GM21619 (cell line): ENCODE measurements at regions not wholly inside any gene's neighbourhood (a gene's known extent, or its start where the extent isn't known, plus 50 kb on each side); places are given as distances from the start of the nearest gene placed in this dataset.

ENCODE experiments used
- ATAC-seq: cut with Tn5 transposase; IDR thresholded peaks from one replicate; pipeline ENCODE4 v1.9.1; 2021; ENCODE audit not compliant: unreplicated experiment

DNA sequence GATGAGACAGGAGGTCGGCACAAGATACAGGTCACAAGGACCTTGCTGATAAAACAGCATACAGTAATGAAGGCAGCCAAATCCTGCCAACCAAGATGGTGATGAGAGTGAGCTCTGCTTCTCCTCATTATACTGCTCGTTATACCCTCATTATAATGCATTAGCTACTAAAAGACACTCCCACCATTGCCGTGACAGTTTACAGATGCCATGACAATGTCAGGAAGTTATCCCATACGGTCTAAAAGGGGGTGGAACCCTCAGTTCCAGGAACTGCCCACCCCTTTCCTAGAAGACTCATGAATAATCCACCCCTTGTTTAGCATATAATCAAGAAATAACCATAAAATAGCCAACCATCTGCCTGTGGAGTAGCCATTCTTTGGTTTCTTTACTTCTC, 224.2 kb downstream of the RBM43 start:
- ATAC-seq = no peak

- no peak for ATAC-seq
Observed at GRCh38 chr2:151033271-151034248, 228.1 kb downstream of the RBM43 start.

DNA sequence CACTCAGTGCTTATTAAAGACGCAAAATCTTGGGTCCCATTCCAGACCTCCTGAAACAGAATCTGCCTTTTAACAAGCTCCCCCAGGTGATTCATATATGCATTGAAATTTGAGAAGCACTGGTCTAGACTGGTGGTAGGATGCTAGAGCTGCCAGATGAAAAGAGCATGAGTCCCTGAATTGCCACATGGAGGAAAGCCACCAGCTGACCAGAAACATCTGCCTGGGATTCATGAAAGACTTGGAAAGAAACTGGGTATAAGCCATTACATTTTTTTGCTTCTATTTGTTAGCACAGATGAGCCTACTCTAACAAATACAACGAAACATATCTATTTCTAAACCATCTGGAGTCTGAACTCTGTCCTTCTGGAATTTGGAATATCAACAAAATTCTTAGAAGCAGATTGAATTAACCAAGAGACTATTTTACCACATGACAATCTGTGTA, 228.9 kb downstream of the RBM43 start:
- no peak for ATAC-seq

DNA sequence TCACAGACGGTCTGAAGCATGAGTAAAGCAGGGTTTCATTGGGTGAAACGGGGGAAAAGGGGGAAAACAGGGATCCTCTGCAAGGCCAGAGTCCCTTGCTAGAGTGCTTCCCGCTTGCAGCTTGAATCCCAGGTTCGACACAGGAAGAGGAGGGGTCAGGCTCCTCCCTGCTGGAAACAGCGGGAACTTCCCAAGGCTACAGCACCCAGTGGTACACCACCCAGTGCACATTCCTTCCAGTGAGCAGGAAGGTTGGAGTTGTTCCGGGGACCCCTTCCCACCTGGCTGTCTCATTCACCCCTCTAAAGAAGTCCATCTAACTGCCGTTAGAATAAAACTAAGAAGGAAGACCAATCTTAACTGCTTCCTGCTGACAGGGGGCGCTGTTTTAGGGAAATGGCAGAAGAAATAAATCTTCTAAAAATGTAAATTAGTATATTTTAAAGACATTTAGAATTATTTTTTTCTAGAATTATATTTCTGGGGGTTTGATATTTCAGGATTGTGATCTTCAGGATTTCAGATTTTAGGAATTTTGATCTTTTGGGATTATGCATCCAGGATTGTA, 230.9 kb downstream of the RBM43 start:
- no peak for ATAC-seq

DNA sequence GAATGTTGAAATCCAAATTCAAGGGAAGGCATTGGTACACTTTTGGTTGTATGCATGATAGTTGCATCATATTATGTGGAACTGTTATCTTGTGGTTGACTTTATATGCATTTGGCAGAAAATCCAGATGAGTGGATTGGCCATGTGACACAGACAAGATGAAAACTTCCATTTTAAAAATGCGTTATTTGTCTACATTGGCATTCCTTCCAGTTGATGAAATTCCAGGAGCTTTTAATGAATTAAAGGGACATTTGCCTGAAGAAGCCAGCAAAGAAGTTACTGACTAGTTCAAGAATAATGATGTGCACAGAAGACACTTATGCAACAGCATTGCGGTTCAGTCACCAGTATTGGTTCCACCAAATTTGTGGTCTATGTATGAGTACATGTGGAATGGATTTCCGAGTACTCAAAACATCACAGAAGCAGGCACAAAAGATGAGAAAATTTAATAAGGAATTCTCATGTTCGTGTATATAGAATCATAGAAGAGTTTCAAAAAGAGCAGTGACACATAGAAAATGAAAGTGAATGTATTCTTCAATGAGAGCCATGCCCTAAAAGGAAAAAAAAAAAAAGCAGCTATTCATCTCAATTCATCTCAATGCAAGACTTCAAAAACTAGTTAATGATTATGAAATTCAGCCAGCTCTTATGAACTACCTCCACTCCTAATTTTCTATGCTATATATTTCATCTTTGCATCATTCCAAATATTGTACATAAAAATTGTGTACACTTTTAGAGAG, 232.1 kb downstream of the RBM43 start:
- no peak for ATAC-seq

DNA sequence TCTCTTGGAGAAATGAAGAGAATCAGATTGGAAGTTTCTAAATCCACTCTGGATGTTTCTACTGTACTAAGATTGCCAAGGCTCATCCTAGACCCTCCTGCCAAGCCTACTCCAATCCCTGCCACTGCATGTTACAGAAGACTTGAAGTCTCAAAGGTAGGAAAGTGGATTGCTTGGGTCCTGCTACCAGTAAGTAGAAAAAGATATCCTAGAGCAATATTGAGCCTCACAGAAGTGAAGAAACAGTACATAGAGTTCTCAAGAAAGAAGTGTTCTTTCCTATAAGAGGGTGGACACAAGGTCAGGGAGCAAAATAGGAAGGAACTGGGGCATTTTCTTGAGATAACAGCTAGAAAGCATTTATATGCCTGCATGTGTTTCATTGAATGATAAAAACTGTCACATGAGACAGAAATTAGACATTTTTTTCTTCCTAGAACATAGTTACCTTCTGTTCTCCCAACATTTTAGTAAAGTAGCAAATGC, 232.9 kb downstream of the RBM43 start:
- ATAC-seq = no peak

DNA sequence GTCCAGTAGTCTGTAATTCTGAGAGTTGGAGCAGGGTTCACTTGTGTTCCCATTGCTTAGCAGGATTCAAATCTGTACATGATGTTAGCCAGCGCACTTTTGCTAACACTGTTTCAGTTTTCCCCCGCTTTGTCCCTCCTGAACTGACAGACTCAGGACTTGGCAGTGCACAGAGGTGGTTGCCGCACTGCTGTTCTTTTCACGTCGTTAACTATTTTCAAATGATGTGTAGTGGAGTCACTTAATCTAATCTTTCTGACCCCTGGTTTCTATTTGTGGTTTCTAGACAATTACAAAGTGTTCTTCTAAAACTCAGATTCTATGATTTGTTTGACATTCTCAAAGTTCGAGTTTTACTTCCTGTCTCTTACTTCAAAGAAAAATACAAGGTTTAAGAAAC, 234.5 kb downstream of the RBM43 start:
- no peak for ATAC-seq

DNA sequence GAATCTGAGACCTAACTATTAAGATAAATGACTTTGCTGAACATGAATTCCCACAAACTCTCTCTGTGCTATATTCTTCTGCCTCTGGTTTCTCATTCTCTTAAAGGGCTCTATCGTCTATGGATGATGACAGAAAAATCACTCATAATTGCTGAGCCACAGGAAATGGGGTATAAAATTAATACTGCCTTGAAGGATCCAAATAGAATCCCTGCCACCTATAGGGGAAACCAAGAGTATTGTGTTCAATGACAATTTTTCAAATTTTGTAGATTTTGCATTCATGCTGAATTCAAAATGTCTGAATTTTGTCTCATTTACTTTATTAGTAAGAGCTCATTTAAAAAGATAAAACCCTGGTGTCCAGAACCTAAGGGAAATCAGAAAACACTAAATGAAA, 235.8 kb downstream of the RBM43 start:
- no peak for ATAC-seq

- ATAC-seq = no peak
Observed at GRCh38 chr2:151024696-151025251, 236.9 kb downstream of the RBM43 start.

GRCh38 chr2:151021747-151022452, 239.8 kb downstream of the RBM43 start:
- no peak for ATAC-seq

- peak; percentile 79 for ATAC-seq
Observed at GRCh38 chr2:151020411-151020810, 241.3 kb downstream of the RBM43 start.

DNA sequence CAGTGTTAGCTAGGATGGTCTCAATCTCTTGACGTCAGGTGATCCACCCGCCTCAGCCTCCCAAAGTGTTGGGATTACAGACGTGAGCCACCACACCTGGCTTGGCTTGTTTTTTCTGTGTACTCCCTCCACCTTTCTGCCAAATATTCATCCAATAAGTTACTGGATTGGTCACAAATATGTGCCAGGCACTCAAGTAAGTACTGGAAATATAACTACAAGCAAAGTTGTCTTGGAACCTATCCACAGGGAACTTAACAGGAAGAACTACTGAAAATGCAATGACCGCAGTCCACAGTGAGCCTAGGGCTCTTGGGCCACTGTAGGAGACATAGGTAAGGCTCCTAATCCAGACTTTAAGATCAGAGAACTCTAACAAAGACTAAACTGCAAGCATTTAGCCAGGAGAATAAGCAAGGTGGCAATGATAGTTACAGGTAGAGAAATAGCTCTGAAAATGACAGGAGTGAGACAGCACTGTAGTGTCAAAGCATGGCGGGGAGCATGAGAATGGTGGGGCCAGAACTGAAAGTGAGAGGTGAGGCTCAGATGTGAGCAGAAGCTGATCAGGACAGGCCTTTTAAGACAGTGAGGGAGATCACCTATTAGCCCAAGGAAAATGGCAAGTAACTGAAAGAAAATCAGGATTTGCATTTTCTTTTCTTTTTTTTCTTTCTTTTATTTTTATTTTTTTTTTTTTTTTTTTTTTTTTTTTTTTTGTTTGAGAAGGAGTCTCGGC, 252.1 kb downstream of the RBM43 start:
- no peak for ATAC-seq

- ATAC-seq = no peak
Observed at GRCh38 chr2:151007365-151007764, 254.3 kb downstream of the RBM43 start.

DNA sequence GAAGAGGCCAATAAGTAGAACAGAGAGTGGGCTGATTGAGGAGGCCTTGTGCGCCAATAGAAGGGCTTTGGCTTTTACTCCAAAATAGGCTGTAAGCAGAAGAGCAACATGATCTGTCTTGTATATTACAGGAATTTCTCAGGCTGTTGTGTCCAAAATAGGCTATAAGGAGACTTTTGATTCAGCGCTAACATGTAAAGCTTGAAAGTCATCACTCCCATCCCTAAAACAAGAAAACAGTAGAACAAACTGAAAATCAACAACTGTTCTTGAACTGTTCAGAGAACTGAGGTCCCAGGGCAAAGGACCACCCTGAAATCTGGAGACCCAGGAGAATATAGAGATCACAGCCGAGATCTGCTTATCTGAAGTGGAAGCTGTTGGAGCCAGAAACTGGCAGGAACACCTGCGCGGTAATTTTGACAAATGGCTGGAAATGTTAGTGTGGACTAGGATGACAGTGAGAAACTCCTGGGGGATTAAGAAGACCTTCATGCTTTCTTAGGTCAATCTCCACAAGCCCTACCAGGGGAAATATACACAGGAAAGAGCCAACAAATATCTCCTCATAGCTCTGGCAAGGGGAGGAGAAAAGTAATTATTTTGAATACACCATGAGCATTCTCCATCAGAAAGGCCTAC, 258.6 kb downstream of the RBM43 start:
- ATAC-seq = no peak

DNA sequence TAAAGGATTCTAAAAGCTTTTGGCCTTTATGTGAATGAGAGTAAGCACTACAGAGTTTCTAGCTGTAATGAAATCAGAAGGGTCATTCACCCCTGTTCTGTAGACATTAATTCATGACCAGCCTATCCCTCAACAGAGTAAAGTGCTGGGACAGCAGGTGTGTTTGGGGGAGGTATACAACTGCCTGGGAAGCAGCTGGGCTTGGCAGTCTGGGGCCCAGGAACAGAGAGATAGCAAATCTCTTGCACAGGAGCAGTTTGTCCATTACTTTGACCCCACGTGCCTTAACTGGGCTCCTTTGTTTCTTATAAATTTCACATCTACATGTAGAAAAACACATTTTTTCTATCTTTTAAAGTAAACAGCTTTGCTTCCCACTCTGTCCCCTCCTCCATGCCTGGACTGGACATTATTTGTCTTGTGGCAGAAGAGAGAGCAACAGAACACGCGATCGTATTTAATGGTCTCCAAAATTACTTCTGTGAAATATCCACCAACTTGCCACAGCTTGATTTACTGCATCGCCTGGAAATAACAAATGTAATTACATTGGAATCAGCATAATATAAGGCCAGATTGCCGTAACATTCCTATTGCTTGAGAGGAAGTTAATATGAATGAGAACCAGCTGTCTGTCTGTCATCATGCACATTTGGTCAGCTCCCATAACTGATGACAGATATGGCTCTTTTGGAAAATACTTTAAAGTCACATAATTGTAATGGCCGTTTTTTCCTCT, 263.8 kb downstream of the RBM43 start:
- ATAC-seq = no peak

DNA sequence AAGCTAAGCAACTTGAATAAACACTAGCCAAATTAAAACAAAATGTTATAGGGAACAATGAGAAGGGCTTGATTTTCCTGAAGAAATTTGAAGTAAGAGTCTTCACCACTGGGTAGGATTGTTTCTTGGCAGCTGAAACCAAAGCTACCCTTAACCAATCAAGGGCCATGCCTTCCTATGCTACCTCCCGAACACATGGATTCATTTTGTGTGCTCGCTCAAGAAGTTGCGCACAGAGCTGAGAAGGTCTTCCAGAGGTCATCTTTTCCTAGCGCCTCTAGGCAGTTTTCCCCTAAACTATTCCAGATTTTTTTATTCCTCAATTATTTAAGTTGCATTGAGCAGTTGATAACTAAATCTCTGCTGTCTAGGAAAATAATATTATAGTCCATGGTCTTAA, 264.6 kb downstream of the RBM43 start:
- ATAC-seq = no peak

DNA sequence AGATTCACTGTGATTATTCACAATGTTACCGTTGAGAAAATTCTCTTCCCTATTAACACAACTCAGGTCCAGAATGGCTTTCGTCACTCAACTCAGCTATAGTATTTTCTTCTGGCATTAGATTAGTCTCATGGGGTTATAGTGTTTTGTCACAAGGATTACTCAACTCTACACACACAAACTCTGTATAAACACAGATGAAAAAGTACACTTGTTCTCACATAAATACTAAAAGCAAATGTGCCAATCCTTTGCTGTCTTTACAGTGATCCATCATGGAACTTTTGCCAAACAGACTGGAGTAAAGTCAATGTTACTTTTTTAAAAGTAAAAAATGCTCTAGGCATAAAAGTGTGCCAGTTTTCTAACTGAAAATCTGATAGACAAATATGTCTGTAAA, 267.6 kb downstream of the RBM43 start:
- ATAC-seq = no peak

- no peak for ATAC-seq
Observed at GRCh38 chr2:150989969-150990368, 271.7 kb downstream of the RBM43 start.

DNA sequence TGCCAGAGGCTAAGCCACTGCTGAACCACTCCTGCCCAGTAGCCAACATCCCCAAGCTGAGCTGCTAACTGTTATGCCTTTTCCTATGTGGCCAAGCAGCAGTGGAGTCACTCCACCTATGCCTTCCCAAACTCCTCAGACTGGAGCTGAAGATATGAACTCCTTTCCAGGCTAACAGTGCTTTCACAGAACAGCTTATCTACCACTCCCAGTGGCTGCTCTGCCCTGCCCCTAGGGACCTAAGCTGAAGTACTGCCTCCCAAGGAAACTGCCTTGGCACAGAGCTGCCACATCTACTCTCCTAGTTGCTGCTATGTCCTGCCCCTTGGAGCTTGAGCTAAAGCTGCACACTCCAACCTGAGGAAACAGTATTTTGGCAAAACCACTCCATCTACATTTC, 275.9 kb downstream of the RBM43 start:
- ATAC-seq = no peak
